ENCODE measurements at regions not wholly inside any gene's neighbourhood (a gene's known extent, or its start where the extent isn't known, plus 50 kb on each side); places are given as distances from the start of the nearest gene placed in this dataset.

GRCh38 chr9:23172979-23173637, 652.9 kb downstream of the ELAVL2 start:
- no peak for FAIRE-seq

GRCh38 chr9:23194281-23194680, 631.8 kb downstream of the ELAVL2 start:
- no peak for FAIRE-seq

GRCh38 chr9:23215688-23216087, 610.4 kb downstream of the ELAVL2 start:
- no peak for FAIRE-seq

DNA sequence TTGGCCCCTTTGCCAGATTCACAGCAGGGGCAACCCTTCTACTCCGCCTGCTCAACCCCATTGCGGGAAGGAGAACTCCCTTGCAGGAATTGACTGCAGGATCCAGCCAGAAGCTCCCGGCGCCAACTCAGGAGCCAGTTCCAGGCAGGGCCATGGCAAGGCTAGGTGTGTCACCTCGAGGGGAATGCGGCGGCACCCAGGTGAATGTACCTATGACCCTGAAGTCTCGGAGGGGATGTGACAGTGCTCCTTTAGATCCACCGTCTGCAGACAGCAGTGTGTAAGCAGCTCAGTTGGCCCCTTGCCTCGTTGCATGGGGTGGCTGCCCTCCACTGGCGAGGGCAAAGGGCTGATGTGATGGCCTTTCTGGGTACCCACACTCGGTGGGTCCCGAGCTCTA, 606.6 kb downstream of the ELAVL2 start:
- no peak for FAIRE-seq

GRCh38 chr9:23220171-23220570, 605.9 kb downstream of the ELAVL2 start:
- FAIRE-seq: no peak

GRCh38 chr9:23220957-23221356, 605.1 kb downstream of the ELAVL2 start:
- no peak for FAIRE-seq

GRCh38 chr9:23229890-23230317, 596.1 kb downstream of the ELAVL2 start:
- FAIRE-seq: no peak

DNA sequence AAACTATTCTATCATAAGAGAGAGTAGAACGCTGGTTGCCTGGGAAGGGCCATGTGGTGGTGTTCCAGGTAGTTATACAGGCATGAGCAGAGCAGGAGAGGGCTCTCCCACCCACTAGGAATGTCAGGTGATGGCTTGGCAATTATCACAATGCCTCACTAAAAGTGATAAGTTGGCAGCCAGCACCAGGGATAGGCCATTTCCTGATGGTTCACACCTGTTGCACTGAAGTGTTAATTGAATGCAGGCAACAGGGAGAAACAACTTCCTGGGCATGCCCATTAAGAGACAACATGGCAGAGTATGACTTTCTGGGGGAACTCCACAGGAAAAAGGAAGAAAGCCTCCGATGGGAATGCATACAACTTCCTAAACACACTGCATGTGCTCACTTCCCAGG, 593.2 kb downstream of the ELAVL2 start:
- FAIRE-seq: no peak

- FAIRE-seq: no peak
These were observed 582.5 kb downstream of the ELAVL2 start for GRCh38 chr9:23243523-23243922.

DNA sequence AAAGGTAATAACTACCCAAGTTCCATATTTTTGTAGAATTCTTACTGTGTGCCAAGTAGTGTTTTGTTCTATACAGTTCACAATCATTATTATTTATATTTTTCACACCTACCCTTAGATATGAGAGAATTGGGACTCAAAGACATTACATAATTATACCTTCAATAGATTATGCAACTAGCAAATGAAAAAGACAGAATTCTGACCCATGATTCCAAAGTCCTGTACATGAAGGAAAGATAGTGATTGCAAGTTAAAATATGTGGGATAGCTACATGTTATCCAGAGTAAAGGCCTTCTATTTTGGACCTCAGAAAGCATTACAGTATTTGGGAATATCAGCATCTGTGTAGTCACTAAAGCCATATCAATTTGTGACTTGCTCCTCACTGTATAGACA, 581.0 kb downstream of the ELAVL2 start:
- FAIRE-seq: no peak

DNA sequence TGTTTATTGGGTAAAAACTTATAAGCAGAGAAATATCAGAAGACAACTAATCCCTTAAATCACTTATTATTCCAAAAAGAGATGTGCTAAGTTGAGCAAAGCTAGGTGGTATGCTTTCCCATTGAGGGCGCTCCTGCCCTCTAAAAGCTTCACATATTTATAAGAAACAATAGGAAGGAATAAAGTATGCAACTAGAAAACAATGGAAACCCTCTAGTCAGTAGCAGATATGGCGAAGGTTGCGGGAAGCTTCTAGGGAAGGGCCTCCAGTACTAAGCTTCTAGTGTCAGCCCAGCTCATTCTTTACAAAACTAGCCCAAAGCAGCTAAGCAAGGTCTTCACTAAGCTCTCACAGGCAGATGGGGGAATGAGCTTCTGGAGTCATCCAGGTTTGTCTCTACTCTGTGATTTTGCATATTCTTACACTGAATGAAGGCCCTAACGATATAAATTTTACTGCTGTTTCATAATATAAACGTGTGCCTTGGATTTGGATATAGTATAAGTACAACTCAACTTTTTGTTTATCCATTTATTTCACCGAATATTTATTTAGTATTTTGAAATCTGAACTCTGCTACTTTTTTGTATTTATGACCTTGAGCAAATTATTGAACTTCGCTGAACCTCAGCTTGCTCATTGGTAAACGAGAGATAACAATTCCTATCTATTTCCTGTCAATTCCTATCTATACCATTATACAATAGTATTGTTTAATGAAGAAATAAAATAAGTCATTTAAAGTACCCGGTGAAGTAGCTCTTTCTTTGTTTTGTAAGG, 571.4 kb downstream of the ELAVL2 start:
- no peak for FAIRE-seq

DNA sequence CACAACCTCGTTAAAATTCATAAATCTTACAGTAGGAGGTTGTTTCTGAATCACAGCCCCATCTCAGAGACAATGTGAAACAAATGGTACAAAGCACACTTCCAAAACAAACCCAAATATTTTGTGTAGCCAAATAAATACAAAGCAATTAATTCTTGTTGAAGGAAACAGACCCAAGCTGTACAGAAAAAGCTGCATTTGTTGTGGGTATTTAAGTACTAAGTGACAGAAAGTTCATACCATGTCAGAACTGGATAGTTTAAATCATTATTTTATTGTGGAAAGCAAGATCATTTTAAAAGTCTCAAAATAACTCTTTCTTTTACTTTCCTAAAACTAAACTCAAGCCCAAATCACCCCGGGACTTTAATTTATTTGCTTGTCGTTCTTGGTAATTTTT, 570.7 kb downstream of the ELAVL2 start:
- FAIRE-seq: no peak

DNA sequence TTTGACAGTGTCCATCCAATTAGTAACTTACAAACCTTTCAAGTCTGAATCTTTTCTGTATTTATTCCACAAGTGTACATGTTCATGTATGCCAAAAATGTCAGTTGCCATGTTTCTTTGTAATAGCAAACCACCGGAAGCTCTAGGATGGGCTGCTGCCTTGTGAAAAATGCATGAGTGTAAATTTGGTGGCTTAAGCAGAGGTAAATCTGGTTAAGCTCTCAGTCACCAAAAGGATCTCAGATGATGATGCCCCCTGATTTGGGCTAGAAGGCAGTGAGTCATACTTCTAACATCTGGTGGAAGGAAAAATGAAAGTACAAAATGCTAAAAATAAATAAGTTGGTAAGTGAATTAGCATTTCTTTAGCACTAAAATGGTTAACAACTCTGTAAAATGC, 567.5 kb downstream of the ELAVL2 start:
- no peak for FAIRE-seq

GRCh38 chr9:23278561-23278960, 547.5 kb downstream of the ELAVL2 start:
- no peak for FAIRE-seq

DNA sequence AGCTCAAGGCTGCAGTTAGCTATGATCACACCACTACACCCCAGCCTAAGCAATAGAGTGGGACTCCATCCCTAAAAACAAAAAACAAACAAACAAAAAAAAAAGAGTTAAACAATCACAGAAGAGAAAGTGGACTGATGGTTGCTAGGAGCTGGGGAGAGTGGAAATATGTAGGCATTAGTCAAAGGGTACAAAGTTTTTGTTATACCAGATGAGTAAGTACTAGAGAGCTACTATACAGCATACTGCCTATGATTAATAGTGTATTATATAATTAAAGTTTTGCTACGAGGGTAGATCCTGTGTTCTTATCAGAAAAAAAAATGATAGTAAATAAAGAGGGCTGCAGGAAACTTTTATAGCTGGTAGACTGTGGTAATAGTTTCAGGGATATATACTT, 538.6 kb downstream of the ELAVL2 start:
- FAIRE-seq: no peak

DNA sequence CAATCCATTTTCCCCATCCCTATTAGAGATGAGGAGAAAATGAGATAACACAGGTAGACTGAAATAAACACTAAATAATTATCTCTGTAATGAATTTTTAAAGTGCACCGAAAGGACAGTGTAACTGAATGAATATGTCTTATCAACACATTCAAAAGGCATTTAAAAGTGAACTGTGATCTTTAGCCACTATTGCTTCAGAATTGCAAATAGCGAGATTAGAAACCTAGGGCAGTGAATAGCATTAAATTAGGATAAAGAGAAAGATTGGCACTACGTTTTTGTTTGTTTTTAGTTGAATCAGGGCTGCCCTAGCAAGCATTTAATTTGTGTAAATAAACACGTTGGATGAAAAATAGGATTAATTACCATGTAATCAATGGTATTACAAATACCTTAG, 537.5 kb downstream of the ELAVL2 start:
- no peak for FAIRE-seq

DNA sequence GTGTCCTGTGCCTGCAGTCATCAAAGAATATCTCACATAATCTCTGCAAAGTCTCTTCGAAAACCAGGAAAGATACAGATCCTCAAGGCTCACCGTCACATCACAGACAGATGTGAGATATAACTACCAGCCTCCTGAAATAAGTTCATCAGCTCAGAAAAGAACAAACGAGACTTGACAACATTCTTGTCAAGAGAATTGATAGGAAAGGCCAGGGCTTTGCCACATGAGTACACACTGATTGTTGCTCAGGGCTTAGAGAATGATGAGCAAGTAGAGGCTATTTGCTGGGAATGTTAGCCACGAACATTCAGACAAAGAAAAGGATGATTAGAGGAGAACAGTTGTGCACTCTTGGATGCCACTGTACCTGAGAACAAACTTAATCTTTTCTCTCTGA, 535.1 kb downstream of the ELAVL2 start:
- no peak for FAIRE-seq

- no peak for FAIRE-seq
These were observed 523.8 kb downstream of the ELAVL2 start for GRCh38 chr9:23302281-23302680.

GRCh38 chr9:23306731-23307130, 519.3 kb downstream of the ELAVL2 start:
- FAIRE-seq: no peak

DNA sequence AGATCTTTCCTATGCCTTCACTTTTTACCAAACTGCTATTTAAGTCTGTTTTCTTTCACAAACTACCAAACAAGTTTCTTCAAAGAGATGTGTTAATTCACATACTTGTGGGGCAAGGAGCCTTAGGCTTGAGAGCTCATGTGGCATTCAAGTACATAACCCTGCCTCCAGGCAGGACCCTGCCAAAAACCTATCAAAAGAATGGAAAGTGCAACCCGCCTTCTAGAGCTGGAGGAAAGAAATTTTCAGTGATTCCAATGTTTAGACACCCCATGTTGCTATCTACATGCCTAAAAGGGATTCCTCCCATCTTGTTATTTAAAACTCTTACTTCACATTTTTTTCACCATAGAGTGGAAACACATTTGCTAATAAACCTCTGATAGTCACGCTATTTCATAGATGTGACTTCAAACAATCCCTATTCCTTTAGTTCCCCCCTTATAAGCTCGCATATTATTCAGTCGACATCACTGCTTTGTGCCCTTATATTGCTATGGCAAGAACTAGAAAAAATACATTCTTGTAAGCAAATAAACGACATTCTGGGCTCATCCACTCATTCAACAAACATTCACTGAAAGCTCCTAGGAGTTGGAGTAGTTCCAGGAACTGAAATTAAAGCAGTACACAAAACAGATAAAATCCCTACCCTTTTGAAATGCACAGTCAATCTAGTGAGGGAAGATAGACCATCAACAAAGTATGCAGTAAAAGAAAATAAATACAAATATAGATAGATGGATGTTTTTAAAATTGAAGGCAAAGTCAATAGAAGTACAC, 518.1 kb downstream of the ELAVL2 start:
- FAIRE-seq: no peak

- FAIRE-seq: no peak
These were observed 516.2 kb downstream of the ELAVL2 start for GRCh38 chr9:23309800-23310199.

DNA sequence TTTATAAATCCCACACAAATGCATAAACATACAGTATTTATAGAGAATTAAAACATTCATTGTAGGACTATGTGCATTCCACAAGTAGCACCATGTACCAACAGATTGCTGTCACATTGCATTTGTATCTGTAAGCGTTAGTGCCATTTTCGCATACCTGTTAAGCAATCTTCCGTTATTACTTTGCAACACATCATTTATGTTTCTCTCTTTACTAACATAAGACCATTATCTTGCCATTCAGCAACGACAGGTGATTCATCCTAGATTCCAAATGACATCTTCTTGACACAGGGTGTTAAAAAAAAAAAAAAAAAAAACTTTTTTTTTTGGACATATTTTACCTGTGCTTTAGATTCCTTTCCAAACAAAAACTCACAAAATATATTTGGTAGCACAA, 511.8 kb downstream of the ELAVL2 start:
- FAIRE-seq: no peak

- FAIRE-seq: no peak
These were observed 506.9 kb downstream of the ELAVL2 start for GRCh38 chr9:23319092-23319491.

GRCh38 chr9:23321049-23321448, 505.0 kb downstream of the ELAVL2 start:
- no peak for FAIRE-seq

Measured in colon (tissue), 2 donors.